ENCODE measurements at regions not wholly inside any gene's neighbourhood (a gene's known extent, or its start where the extent isn't known, plus 50 kb on each side); places are given as distances from the start of the nearest gene placed in this dataset.
A peak's percentile ranks its signal among the peaks of the same experiment; 100 is the strongest.

DNA sequence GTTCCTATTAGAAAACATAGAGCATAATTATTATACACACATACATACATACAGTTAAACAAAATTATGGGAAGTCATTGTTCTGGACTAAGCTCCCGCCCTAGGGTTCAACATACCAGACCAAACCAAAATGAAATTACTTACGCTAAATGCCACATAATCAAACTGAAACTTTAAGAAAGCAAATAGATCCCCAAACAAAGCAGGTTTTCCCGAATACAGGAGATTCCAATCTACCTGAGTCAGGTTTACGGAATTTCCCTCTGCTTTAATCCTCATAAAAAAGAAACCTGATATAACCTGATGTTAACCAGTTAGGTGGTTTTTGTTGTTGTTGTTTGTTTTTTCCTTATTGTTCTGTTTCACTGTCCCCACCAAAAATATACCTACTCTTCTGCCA is 1886.9 kb downstream of the NCAM2 start:
- no peak overlapping the region for H3K27ac ChIP-seq (ENCODE audit: low read depth in 1 of 3, low read length in 2 of 3)
- no peaks in the 10 kb centered on the region for H3K4me1 ChIP-seq (ENCODE audit: control insufficient read depth in 3 of 3, insufficient read depth in 2 of 3, low read depth in 1 of 3, low read length in 2 of 3)
- H3K4me3 ChIP-seq (ENCODE audit: low read depth in 1 of 3, low read length in 3 of 3), result no peak overlapping the region
- no peaks in the 10 kb centered on the region for H3K27me3 ChIP-seq (ENCODE audit: control insufficient read depth in 3 of 3, insufficient read depth in 3 of 3, low read length in 3 of 3)
- H3K36me3 ChIP-seq (ENCODE audit: control insufficient read depth in 3 of 3, insufficient read depth in 2 of 3, low read depth in 1 of 3, low read length in 3 of 3), result no peaks in the 10 kb centered on the region
- DNase-seq, result no peak
- FAIRE-seq, result no peak
- 66 to 74% (median 73%) methylated on average over 4 of the region's 4 CpGs for WGBS, 3 donors
- H3K9me3 ChIP-seq (ENCODE audit: control insufficient read depth in 2 of 2, insufficient read depth in 1 of 2, low read depth in 1 of 2, low read length in 1 of 2), result no peaks in the 10 kb centered on the region

DNA sequence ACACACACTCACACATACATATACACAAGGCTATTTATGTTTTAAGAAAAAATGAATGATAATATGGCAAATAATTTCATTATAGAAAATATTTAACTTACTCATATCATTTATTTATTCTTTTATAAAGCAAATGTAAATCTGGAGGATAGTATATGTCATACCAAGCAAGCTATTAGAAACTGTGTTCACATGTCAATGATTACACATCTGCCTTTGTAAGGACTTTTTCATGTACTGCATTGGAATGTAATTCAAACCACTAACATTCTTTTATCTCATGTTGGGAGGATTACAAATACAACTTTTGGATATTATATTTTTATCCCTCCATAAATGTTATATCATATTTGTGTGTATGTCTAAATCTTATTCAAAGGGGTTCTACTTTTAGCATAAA is 1887.4 kb downstream of the NCAM2 start:
- no peaks in the 10 kb centered on the region for H3K27me3 ChIP-seq (ENCODE audit: control insufficient read depth in 3 of 3, insufficient read depth in 3 of 3, low read length in 3 of 3)
- DNase-seq (no peak), FAIRE-seq (peak; percentile 5)
- no peaks in the 10 kb centered on the region for H3K36me3 ChIP-seq (ENCODE audit: control insufficient read depth in 3 of 3, insufficient read depth in 2 of 3, low read depth in 1 of 3, low read length in 3 of 3)
- no peak overlapping the region for H3K27ac ChIP-seq (ENCODE audit: low read depth in 1 of 3, low read length in 2 of 3)
- no peak overlapping the region for H3K4me3 ChIP-seq (ENCODE audit: low read depth in 1 of 3, low read length in 3 of 3)
- no peaks in the 10 kb centered on the region for H3K9me3 ChIP-seq (ENCODE audit: control insufficient read depth in 2 of 2, insufficient read depth in 1 of 2, low read depth in 1 of 2, low read length in 1 of 2)
- no peaks in the 10 kb centered on the region for H3K4me1 ChIP-seq (ENCODE audit: control insufficient read depth in 3 of 3, insufficient read depth in 2 of 3, low read depth in 1 of 3, low read length in 2 of 3)

DNA sequence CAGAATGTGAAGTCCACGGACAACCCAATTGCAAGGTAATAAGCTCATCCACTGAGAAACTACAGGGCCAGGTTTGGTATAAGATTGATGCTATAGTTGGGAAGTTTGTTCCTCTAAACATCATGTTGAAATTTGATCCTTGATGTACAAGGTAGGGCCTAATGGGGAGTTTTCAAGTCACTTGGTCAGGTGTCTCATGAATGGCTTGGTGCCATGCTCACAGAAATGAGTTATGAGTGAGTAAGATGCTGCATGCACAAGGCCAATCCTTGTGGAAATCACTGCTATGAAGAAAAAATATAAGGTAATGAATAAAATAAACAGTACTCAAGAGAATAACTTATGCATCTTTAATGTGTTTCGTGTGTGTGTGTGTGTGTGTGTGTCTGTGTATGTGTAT is 1891.2 kb downstream of the NCAM2 start:
- no peak for DNase-seq
- H3K27me3 ChIP-seq (ENCODE audit: control insufficient read depth in 3 of 3, insufficient read depth in 3 of 3, low read length in 3 of 3), result no peaks in the 10 kb centered on the region
- no peak overlapping the region for H3K27ac ChIP-seq (ENCODE audit: low read depth in 1 of 3, low read length in 2 of 3)
- no peak for FAIRE-seq
- H3K36me3 ChIP-seq (ENCODE audit: control insufficient read depth in 3 of 3, insufficient read depth in 2 of 3, low read depth in 1 of 3, low read length in 3 of 3), result no peaks in the 10 kb centered on the region
- H3K4me3 ChIP-seq (ENCODE audit: low read depth in 1 of 3, low read length in 3 of 3), result no peak overlapping the region
- H3K9me3 ChIP-seq (ENCODE audit: control insufficient read depth in 2 of 2, insufficient read depth in 1 of 2, low read depth in 1 of 2, low read length in 1 of 2), result no peaks in the 10 kb centered on the region
- WGBS, 3 donors, result 64 to 85% (median 77%) methylated on average over 2 of the region's 2 CpGs
- no peaks in the 10 kb centered on the region for H3K4me1 ChIP-seq (ENCODE audit: control insufficient read depth in 3 of 3, insufficient read depth in 2 of 3, low read depth in 1 of 3, low read length in 2 of 3)

DNA sequence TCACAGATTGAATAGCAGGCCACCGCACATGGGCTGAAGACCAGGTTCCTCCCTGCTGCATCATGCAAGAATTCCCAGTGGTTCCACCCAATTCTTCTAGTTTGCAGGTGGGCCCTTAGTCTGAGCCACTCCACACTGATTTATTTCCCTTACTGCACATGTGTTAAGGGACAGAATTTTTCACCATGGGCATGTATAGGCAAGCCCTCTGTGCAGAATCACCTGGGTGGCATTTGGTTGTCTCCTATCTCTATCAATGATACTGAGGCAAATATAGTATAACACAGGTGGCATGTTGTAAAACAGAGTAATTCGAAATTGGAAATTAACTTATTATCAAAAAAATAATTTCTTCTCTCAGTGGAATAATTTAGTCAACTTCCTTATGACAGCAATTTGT is 1892.4 kb downstream of the NCAM2 start:
- Histone ChIP-seq H3K4me3 (ENCODE audit: low read depth in 1 of 3, low read length in 3 of 3) (no peak overlapping the region), H3K27ac (ENCODE audit: low read depth in 1 of 3, low read length in 2 of 3) (no peak overlapping the region), H3K36me3 (ENCODE audit: control insufficient read depth in 3 of 3, insufficient read depth in 2 of 3, low read depth in 1 of 3, low read length in 3 of 3) (no peaks in the 10 kb centered on the region), H3K4me1 (ENCODE audit: control insufficient read depth in 3 of 3, insufficient read depth in 2 of 3, low read depth in 1 of 3, low read length in 2 of 3) (no peaks in the 10 kb centered on the region), H3K9me3 (ENCODE audit: control insufficient read depth in 2 of 2, insufficient read depth in 1 of 2, low read depth in 1 of 2, low read length in 1 of 2) (no peaks in the 10 kb centered on the region), H3K27me3 (ENCODE audit: control insufficient read depth in 3 of 3, insufficient read depth in 3 of 3, low read length in 3 of 3) (no peaks in the 10 kb centered on the region)
- no peak for DNase-seq
- 70 to 81% (median 76%) methylated on average over 2 of the region's 2 CpGs for WGBS, 3 donors
- FAIRE-seq, result no peak

DNA sequence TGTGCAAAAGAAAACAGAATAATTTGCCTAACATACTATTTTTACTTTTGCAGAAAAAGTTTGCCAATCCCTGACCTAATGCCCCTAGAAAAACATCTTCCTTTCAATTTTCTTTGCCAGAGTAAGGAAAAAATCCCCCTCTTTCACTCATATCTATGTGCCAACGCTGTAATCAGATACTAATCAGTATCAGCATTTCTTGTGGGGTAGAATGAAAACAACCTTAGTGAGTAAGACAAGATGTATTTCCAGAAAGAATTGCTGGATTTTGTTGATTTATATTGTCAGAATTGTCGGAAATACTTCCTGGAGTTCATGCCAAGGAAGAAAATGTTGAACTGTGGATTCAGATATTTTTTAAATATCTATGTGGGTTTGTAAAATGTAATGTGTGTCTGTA is 1893.8 kb downstream of the NCAM2 start:
- H3K27ac ChIP-seq (ENCODE audit: low read depth in 1 of 3, low read length in 2 of 3), result no peak overlapping the region
- WGBS, 3 donors, result 36 to 52% (median 41%) methylated on average over 2 of the region's 2 CpGs
- no peak for FAIRE-seq
- H3K4me3 ChIP-seq (ENCODE audit: low read depth in 1 of 3, low read length in 3 of 3), result no peak overlapping the region
- no peaks in the 10 kb centered on the region for H3K4me1 ChIP-seq (ENCODE audit: control insufficient read depth in 3 of 3, insufficient read depth in 2 of 3, low read depth in 1 of 3, low read length in 2 of 3)
- H3K27me3 ChIP-seq (ENCODE audit: control insufficient read depth in 3 of 3, insufficient read depth in 3 of 3, low read length in 3 of 3), result no peaks in the 10 kb centered on the region
- no peak for DNase-seq
- H3K9me3 ChIP-seq (ENCODE audit: control insufficient read depth in 2 of 2, insufficient read depth in 1 of 2, low read depth in 1 of 2, low read length in 1 of 2), result no peaks in the 10 kb centered on the region
- no peaks in the 10 kb centered on the region for H3K36me3 ChIP-seq (ENCODE audit: control insufficient read depth in 3 of 3, insufficient read depth in 2 of 3, low read depth in 1 of 3, low read length in 3 of 3)

DNA sequence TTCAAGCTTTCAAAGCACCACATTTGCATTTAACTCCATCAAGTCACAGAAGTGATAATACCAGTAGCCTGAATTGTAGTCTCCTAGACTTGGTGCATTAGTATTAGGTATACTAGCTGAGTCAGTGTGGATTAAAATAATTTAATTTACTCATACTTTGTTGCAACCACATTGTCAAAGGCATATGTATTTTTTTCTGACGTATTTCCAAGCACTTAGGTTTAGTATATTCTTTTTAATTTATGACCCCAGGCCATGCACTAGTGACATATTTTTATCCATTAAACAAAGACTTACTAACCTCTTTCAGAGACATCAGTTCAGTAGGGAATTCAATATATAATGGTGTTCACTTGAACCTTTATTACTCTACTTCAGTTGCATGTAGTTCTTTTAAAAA is 1894.5 kb downstream of the NCAM2 start:
- H3K4me1 ChIP-seq (ENCODE audit: control insufficient read depth in 3 of 3, insufficient read depth in 2 of 3, low read depth in 1 of 3, low read length in 2 of 3), result no peaks in the 10 kb centered on the region
- no peaks in the 10 kb centered on the region for H3K9me3 ChIP-seq (ENCODE audit: control insufficient read depth in 2 of 2, insufficient read depth in 1 of 2, low read depth in 1 of 2, low read length in 1 of 2)
- H3K27me3 ChIP-seq (ENCODE audit: control insufficient read depth in 3 of 3, insufficient read depth in 3 of 3, low read length in 3 of 3), result no peaks in the 10 kb centered on the region
- DNase-seq, result no peak
- FAIRE-seq, result no peak
- H3K27ac ChIP-seq (ENCODE audit: low read depth in 1 of 3, low read length in 2 of 3), result no peak overlapping the region
- no peaks in the 10 kb centered on the region for H3K36me3 ChIP-seq (ENCODE audit: control insufficient read depth in 3 of 3, insufficient read depth in 2 of 3, low read depth in 1 of 3, low read length in 3 of 3)
- no peak overlapping the region for H3K4me3 ChIP-seq (ENCODE audit: low read depth in 1 of 3, low read length in 3 of 3)
- 74 to 85% (median 81%) methylated on average over 1 of the region's 1 CpG for WGBS, 3 donors

DNA sequence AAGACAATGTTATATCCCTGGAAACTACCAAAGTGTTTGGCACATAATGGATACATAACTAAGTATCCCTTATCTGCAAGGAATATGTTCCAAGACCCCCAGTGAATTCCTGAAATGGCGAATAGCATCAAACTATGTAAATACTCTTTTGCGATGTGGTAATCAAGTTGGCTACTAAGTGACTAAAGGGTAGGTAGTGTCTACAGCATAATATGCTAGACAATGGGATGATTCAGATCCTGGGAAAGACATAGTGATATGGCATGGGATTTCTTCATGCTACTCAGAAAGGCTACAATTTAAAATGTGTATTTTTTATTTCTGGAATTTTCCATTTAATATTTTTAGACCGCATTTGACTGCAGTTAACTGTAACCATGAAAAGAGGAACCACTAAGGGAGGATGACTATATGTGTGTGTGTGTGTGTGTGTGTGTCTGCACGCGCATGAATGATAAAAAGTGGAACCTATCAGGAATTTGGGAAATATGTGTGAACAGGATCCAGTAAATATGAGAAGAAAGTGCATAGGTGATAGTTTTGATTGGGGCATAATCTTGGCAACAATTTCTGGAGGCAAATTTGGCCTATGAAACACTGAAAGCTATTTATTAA is 1899.9 kb downstream of the NCAM2 start:
- no peaks in the 10 kb centered on the region for H3K4me1 ChIP-seq (ENCODE audit: control insufficient read depth in 3 of 3, insufficient read depth in 2 of 3, low read depth in 1 of 3, low read length in 2 of 3)
- H3K9me3 ChIP-seq (ENCODE audit: control insufficient read depth in 2 of 2, insufficient read depth in 1 of 2, low read depth in 1 of 2, low read length in 1 of 2), result no peaks in the 10 kb centered on the region
- no peak overlapping the region for H3K4me3 ChIP-seq (ENCODE audit: low read depth in 1 of 3, low read length in 3 of 3)
- H3K27me3 ChIP-seq (ENCODE audit: control insufficient read depth in 3 of 3, insufficient read depth in 3 of 3, low read length in 3 of 3), result no peaks in the 10 kb centered on the region
- 81 to 86% (median 82%) methylated on average over 5 of the region's 5 CpGs for WGBS, 3 donors
- FAIRE-seq, result no peak
- H3K36me3 ChIP-seq (ENCODE audit: control insufficient read depth in 3 of 3, insufficient read depth in 2 of 3, low read depth in 1 of 3, low read length in 3 of 3), result no peaks in the 10 kb centered on the region
- no peak for DNase-seq
- no peak overlapping the region for H3K27ac ChIP-seq (ENCODE audit: low read depth in 1 of 3, low read length in 2 of 3)

- 25 to 61% (median 59%) methylated on average over 2 of the region's 2 CpGs for WGBS, 3 donors
- FAIRE-seq, result no peak
- H3K4me3 ChIP-seq (ENCODE audit: low read depth in 1 of 3, low read length in 3 of 3), result no peak overlapping the region
- no peaks in the 10 kb centered on the region for H3K27me3 ChIP-seq (ENCODE audit: control insufficient read depth in 3 of 3, insufficient read depth in 3 of 3, low read length in 3 of 3)
- H3K9me3 ChIP-seq (ENCODE audit: control insufficient read depth in 2 of 2, insufficient read depth in 1 of 2, low read depth in 1 of 2, low read length in 1 of 2), result no peaks in the 10 kb centered on the region
- H3K36me3 ChIP-seq (ENCODE audit: control insufficient read depth in 3 of 3, insufficient read depth in 2 of 3, low read depth in 1 of 3, low read length in 3 of 3), result no peaks in the 10 kb centered on the region
- no peak for DNase-seq
- no peaks in the 10 kb centered on the region for H3K4me1 ChIP-seq (ENCODE audit: control insufficient read depth in 3 of 3, insufficient read depth in 2 of 3, low read depth in 1 of 3, low read length in 2 of 3)
- no peak overlapping the region for H3K27ac ChIP-seq (ENCODE audit: low read depth in 1 of 3, low read length in 2 of 3)
Observed at GRCh38 chr21:22900490-22900889, 1902.3 kb downstream of the NCAM2 start.

DNA sequence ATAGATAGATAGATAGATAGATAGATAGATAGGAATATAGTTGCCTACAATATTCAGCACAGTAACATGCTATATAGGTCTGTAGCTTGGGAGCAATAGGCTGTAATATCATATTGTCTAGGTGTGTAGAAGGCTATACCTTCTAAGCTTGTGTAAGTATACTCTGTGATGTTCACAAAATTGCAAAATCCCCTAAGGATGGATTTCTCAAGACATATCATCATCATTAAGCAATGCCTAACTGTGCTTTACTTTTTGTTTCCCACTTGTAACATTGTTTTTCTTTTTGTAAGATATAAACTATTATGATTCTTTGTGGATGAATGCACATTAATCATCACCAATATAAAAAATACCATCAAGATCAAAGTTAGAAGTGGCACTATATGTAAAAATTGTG is 1905.6 kb downstream of the NCAM2 start:
- Histone ChIP-seq H3K27ac (ENCODE audit: low read depth in 1 of 3, low read length in 2 of 3) (no peak overlapping the region), H3K27me3 (ENCODE audit: control insufficient read depth in 3 of 3, insufficient read depth in 3 of 3, low read length in 3 of 3) (no peaks in the 10 kb centered on the region), H3K36me3 (ENCODE audit: control insufficient read depth in 3 of 3, insufficient read depth in 2 of 3, low read depth in 1 of 3, low read length in 3 of 3) (no peaks in the 10 kb centered on the region), H3K4me1 (ENCODE audit: control insufficient read depth in 3 of 3, insufficient read depth in 2 of 3, low read depth in 1 of 3, low read length in 2 of 3) (no peaks in the 10 kb centered on the region), H3K9me3 (ENCODE audit: control insufficient read depth in 2 of 2, insufficient read depth in 1 of 2, low read depth in 1 of 2, low read length in 1 of 2) (no peaks in the 10 kb centered on the region), H3K4me3 (ENCODE audit: low read depth in 1 of 3, low read length in 3 of 3) (no peak overlapping the region)
- DNase-seq (no peak), FAIRE-seq (no peak)

All from small intestine (tissue), 7 donors.